ENCODE measurements at regions not wholly inside any gene's neighbourhood (a gene's known extent, or its start where the extent isn't known, plus 50 kb on each side); places are given as distances from the start of the nearest gene placed in this dataset.

DNA sequence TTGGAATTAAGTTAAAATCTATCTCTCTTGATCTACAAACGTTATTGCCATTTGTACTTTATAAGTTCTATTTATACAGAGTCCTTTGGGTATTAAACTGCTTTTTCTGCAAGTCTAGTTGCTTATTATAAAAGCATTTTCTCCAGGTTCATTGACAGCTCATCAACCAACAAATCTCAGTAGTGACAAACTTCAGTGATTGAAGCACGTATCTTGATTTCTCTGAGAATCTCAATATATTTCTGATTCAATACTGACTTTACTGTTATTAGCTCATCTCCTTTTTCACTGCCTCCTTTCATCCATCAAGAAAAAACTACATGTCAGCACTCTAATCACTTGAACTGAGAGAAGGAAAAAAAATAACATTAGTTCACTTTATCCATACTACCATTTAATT lies 630.2 kb downstream of the ARAP2 start:
- no peak for TF ChIP-seq JUN (IDR thresholded peaks at IDR 0.05; ENCODE audit: low read depth, low read length)

More for the DNA sequence above, 630.2 kb downstream of the ARAP2 start:
- Histone ChIP-seq H2BK20ac (ENCODE audit: low read length) (no peak overlapping the region), H2AK5ac (ENCODE audit: low read depth, low read length) (no peak overlapping the region), H3K4me3 (ENCODE audit: extremely low read depth in 1 of 4, insufficient read depth in 2 of 4, low read depth in 3 of 4, low read length in 4 of 4) (no peak overlapping the region), H3K36me3 (ENCODE audit: control insufficient read depth in 2 of 4, insufficient read depth in 4 of 4, low read length in 3 of 4) (no peaks in the 10 kb centered on the region), H2BK5ac (ENCODE audit: low read depth, low read length) (no peak overlapping the region), H3K27me3 (replicated peaks in 1 of 4; ENCODE audit: control insufficient read depth in 3 of 4, extremely low read depth in 1 of 4, insufficient read depth in 3 of 4, low read length in 3 of 4) (no peaks in the 10 kb centered on the region), H3K4ac (replicated peaks; ENCODE audit: insufficient read length, low read depth, low read length) (no peak overlapping the region), H3K9me3 (ENCODE audit: insufficient read depth in 2 of 2, low read depth in 1 of 2, low read length in 1 of 2) (no peaks in the 10 kb centered on the region), H2BK12ac (ENCODE audit: low read depth, low read length) (no peak overlapping the region), H3K18ac (ENCODE audit: extremely low read depth, low read length) (no peak overlapping the region), H3K23ac (ENCODE audit: insufficient read length) (no peak overlapping the region), H3K9ac (replicated peaks in 1 of 4; ENCODE audit: extremely low read depth in 1 of 4, low read depth in 3 of 4, low read length in 3 of 4) (no peak overlapping the region), H3K79me1 (ENCODE audit: low read depth, low read length) (no peaks in the 10 kb centered on the region), H3K4me2 (ENCODE audit: insufficient read depth in 1 of 2, low read depth in 2 of 2, low read length in 2 of 2) (no peak overlapping the region), H3K14ac (ENCODE audit: insufficient read length) (no peak overlapping the region), H3K79me2 (ENCODE audit: control insufficient read depth in 1 of 2, insufficient read depth in 2 of 2, low read length in 2 of 2) (no peaks in the 10 kb centered on the region), H3K56ac (replicated peaks; ENCODE audit: insufficient read length, low read depth, low read length) (no peak overlapping the region), H4K20me1 (replicated peaks in 1 of 2; ENCODE audit: control insufficient read depth in 1 of 2, insufficient read depth in 2 of 2, low read length in 2 of 2) (no peaks in the 10 kb centered on the region), H4K91ac (replicated peaks; ENCODE audit: insufficient read length, low read length) (no peak overlapping the region), H3K23me2 (ENCODE audit: low read depth, low read length) (no peaks in the 10 kb centered on the region), H2BK15ac (ENCODE audit: low read length) (no peak overlapping the region), H2BK120ac (replicated peaks; ENCODE audit: low read depth, low read length) (no peak overlapping the region), H4K5ac (ENCODE audit: insufficient read length, low read depth, low read length) (no peak overlapping the region), H2AFZ (ENCODE audit: low read length) (no peak overlapping the region), H4K8ac (ENCODE audit: extremely low read depth, insufficient read depth, low read length) (no peak overlapping the region), H3K4me1 (replicated peaks in 1 of 4; ENCODE audit: control insufficient read depth in 3 of 4, insufficient read depth in 4 of 4, low read length in 3 of 4) (no peaks in the 10 kb centered on the region), H3K27ac (ENCODE audit: low read depth, low read length) (no peak overlapping the region)
- POLR2A ChIA-PET (ENCODE audit: partially characterized antibody): no interaction called here
- DNase-seq (ENCODE audit: low read depth in 1 of 2, low spot score in 2 of 2) (no peak), FAIRE-seq (no peak)
- 83% methylated on average over 2 of the region's 2 CpGs; no CpG with 5 or more reads in 1 of the 2 experiments for WGBS, 2 experiments (ENCODE audit: extremely low coverage in 1 of 2, insufficient coverage in 1 of 2, insufficient read length in 1 of 2, insufficient replicate concordance in 2 of 2, low coverage in 1 of 2, low lambda C conversion rate in 2 of 2, missing lambda C conversion rate in 1 of 2)
- CTCF ChIA-PET (ENCODE audit: partially characterized antibody): no interaction called here
